HG03097 (cell line): ENCODE measurements at regions not wholly inside any gene's neighbourhood (a gene's known extent, or its start where the extent isn't known, plus 50 kb on each side); places are given as distances from the start of the nearest gene placed in this dataset.

Experiments used
- ATAC-seq: cut with Tn5 transposase; IDR thresholded peaks from one replicate; pipeline ENCODE4 v1.9.1; 2021; ENCODE audit not compliant: unreplicated experiment, low FRiP score

GRCh38 chr2:2823061-2823753 lies 492.1 kb upstream of the MYT1L start:
- no peak for ATAC-seq

GRCh38 chr2:2822143-2822542 lies 491.1 kb upstream of the MYT1L start:
- no peak for ATAC-seq

DNA sequence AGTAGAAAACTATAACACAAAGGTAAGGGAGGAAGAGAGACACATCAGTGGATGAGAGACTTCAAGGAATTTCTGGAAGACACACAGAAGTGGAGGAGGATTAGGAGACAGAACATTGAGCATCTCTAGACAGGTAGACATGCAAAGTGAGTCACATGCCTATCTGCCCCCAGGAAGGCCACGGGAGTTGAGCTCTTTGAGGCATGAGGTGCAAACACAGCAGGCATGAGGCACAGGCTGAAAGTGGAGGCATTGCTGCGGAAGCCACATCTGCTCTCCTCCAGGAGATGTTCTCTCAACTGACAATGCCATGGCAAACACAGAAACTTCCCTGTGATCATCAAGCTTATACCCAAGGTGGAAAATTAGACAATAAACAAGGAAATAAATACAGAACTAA lies 481.6 kb upstream of the MYT1L start:
- ATAC-seq: no peak

GRCh38 chr2:2812117-2812516 lies 481.0 kb upstream of the MYT1L start:
- ATAC-seq: no peak

DNA sequence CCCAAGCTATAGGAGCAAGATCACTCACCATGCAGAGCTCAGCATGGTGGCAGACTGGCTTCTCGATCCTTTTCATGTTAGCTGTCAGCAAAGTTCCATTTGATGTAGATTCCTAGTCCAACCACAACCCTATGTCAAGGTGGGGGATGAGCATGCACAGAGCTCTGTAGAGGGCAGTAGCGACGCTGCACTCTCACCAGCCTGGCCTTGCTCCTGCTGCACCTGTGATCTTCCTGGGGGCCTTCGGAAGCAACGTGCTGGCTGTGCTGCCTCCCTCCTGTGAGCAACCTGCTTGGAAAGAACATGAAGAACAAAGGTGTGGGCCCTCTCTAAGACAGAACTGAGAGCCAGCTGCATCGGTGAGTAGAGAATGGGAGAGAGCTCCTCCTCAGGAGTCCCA lies 479.4 kb upstream of the MYT1L start:
- ATAC-seq: no peak

GRCh38 chr2:2809771-2810170 lies 478.7 kb upstream of the MYT1L start:
- no peak for ATAC-seq

- no peak for ATAC-seq
Observed at GRCh38 chr2:2808551-2809058, 477.5 kb upstream of the MYT1L start.

DNA sequence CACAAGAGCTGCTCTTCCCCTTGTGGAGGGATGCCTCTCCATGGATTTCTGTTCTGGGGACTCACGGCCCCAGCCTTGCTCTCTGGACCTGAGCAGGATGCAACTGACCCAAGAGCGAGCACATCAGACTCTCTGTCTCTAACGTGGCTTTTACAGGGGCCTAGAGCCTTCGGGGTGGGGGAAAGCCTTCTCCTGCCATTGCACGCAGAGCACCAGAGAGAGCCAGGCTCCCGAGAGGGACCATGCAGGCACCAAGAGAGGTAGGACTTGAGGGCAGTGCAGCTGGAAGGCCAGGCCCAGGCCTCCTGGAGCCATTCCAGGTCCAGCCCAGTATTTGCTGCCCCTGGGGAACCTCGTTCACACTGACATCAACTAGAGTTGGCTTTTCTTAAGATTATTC lies 475.6 kb upstream of the MYT1L start:
- no peak for ATAC-seq

GRCh38 chr2:2805263-2805662 lies 474.2 kb upstream of the MYT1L start:
- ATAC-seq: no peak

GRCh38 chr2:2804528-2804927 lies 473.5 kb upstream of the MYT1L start:
- no peak for ATAC-seq

- no peak for ATAC-seq
Observed at GRCh38 chr2:2801458-2801857, 470.4 kb upstream of the MYT1L start.

GRCh38 chr2:2800697-2801096 lies 469.6 kb upstream of the MYT1L start:
- no peak for ATAC-seq

DNA sequence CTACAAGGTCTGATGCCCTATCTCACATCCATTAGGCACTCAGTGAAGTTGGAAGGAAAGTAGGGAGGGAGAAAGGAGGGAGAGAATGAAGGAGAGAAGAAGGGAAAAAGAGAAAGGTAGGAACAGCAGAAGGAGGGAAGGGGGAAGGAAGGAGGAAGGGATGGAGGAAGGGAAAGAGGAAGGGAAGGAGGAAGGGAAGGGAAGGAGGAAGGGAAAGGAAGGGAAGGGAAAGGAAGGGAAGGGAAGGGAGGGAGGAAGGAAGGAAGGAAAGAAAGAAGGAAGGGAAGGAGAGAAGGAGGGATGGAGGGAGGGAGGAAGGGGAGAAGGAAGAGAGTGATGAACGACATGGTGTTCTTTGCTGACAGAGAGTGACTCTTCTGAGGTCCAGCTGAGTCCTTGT lies 468.9 kb upstream of the MYT1L start:
- ATAC-seq: no peak

DNA sequence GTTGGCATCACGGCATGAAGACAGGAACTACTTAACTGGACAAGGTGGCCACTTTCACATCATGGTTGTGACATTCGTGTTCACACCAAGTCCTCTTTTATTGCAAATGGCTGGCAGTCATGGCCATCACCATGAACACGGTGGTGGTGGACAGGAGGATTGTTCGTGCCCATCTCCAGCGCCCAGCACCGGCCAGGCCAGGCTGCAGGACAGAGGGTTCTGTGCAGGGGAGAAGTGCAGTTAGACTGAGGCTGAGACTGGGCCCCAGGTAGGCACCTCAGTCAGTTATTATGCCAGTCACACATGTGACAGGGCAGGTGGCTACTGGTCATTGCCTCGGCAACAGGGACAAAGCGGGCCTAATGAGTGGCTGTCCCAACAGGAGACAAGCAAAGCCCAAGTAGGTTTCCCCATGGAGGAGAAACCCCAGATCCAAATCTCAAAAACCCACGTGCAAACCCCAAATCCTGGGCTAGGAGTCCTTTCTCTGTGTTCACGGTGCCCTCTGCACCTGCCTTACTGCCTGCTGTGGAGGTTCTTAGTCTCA lies 468.1 kb upstream of the MYT1L start:
- ATAC-seq: no peak

DNA sequence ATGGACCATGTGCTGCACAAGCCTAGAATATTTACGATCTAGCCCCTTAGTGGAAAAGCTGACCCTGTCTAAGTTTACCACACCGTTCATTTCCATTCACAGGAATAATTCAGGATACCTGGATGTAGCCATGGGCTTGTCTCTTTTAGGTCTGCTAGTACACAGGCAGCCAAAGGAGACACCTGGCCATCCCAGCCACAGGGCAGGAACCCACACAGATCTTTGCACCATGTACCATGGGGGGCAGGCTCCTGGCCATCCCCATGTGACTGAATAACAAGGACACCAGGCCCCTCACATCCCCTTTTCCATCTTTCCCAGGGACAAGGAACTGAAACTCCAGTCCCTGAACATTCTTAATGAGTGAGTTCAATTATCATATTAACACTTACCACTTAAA lies 467.3 kb upstream of the MYT1L start:
- no peak for ATAC-seq

- ATAC-seq: no peak
Observed at GRCh38 chr2:2797797-2798196, 466.7 kb upstream of the MYT1L start.

DNA sequence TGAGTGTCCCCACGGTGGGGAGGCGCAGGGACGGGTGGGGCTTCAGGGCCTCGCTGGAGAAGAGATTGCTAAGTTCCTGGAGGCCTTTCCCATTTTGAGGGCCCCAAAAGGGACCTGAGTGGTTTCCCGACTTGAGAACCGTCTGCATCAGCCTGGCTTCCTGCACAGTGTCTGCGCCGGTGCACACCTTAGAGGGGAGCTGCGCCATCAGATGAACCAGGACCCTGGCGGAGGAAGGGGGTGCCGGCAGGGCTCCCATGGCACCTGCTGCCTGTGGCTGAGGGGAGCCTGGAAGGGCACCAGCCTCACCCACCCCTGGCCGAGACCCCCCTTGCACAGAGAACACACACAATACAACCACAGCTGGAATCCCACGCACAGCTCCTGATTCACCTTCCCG lies 465.1 kb upstream of the MYT1L start:
- ATAC-seq: no peak

DNA sequence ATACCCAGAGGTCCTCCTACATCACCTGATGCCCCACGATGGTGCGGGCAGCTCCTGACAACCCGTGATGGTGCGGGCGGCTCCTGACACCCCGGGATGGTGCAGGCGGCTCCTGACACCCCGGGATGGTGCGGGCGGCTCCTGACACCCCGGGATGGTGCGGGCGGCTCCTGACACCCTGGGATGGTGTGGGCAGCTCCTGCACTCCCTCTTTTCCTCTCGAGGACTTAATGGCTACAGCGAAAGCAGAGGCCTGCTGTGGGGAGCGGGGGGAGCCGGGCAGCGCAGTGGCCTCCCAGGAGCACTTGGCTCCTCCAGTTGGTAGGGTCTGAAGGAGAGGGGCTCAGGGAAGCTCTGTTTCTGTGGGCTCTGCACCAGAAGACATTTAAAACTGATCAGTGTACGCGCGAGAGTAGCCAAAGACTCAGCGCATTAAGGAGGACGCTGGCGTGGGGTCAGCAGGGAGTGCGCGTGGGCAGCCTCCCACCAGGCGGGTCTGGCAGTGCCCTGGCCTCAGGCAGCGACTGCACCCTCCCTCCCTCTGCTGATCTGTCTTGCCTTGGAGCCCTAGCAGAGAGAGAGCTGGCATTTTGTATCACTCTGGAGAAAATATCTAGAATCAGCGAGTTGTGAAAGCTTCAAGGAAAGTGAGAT lies 464.5 kb upstream of the MYT1L start:
- ATAC-seq: no peak

DNA sequence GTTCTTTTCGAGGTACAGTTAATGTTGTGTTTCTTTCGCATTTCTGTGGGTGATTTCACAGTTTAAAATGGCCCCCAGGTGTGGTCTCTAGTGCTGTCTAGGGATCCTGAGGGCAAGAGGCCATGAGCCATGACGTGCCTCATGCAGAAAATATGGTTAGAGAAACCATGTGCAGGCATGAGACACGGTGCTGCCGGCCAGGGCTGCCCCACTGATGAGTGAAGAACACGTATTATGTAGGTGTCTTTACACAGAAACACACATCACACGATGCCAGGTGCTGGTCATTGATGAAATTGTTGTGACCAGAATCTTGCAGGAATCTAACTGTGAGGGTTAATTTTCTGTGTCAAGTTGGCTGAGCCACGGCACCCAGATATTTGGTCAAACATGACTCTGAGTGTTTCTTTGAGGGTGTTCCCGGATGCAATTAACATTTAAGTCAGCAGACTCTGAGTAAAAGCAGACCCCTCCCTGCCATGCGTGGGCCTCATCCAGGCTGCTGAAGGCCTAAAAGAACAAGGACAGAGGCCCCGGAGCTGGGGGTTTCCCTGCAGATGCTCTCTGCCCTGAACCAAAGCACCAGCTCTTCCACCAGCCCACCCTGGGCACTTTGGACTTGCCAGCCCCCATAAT lies 463.0 kb upstream of the MYT1L start:
- no peak for ATAC-seq

- ATAC-seq: no peak
Observed at GRCh38 chr2:2793514-2793913, 462.4 kb upstream of the MYT1L start.

GRCh38 chr2:2791606-2792005 lies 460.5 kb upstream of the MYT1L start:
- ATAC-seq: no peak

DNA sequence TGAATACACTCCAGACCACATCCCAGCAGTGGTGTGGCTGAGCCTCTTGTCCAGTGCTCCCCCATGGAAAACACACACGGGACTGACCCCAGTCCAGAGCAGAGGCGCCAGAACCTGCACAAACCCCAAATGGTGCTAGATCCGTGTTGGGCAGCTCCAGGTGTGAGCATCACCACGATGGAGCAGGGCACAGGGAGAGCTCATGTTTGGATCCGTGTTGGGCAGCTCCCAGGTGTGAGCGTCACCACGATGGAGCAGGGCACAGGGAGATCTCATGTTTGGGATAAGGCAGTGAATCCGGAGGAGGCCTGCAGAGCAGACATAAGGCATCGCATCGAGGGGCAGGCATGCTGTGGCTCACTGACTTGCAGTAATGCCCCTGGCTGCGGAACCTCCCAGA lies 460.0 kb upstream of the MYT1L start:
- ATAC-seq: no peak
